T47D (cell line): ENCODE measurements at regions not wholly inside any gene's neighbourhood (a gene's known extent, or its start where the extent isn't known, plus 50 kb on each side); places are given as distances from the start of the nearest gene placed in this dataset.
A peak's percentile ranks its signal among the peaks of the same experiment; 100 is the strongest.
"Not testable (repeated sequence)": the region's sequence is repeated elsewhere in the genome, so short reads cannot be mapped to it uniquely, and the experiment has no call there.

Experiments used
- DNase-seq, 2 experiments: peaks; one replicate each; pipeline versions ENCODE4 v3.0.0 to v3.0.0-alpha.2; 2011 to 2012; ENCODE audit warnings: low read depth in 1 of 2, low spot score in 1 of 2
- JUND ChIP-seq: IDR thresholded peaks from 2 replicates; pipeline ENCODE4 v1.6.1; 2012; ENCODE audit warnings: low read depth
- in situ Hi-C: cut with HindIII; loops from 2 replicates; pipeline ENCODE4 v1.10.0; 2016; ENCODE audit warnings: low sequenced_read_pairs, low pct_unique_long_range_greater_than_20kb

DNA sequence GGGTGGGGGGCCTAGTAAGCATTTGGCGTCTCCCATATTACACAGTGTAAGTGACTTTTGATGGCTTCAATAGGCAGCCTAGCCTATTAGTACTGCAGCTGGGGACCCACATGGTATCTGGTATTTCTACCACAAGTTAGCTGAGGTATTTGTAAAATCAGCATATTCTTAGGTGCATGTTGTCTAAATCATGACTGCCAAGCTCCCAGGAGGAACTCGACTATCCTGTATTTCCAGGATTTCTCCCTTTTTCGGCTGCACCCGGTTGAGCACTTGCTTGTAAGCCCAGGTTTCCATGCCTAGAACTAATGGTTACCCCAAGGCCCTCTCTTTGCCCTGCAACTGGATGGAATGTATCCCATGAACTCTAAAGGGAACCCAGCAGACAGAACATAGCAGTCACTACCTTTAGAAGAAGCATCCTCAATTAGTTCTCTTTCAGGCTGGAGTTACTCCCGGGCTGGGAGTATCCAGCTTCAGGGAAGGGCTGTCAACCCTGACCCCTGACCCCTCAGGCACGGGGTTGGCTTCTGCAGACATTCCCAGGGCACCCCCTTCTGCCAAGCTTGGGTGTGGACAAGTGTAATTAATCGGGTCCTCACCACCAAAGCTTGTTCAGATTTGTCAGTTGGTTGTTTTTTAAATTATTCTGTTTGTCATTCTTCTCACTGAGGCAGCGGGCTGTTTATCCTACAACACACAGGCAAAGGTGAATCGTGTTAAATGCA lies 90.3 kb upstream of the PARD3 start:
- peak in 1 of 2 experiments; percentile 41 for DNase-seq
- in situ Hi-C loops = no loop called here
- no peak for TF ChIP-seq JUND

DNA sequence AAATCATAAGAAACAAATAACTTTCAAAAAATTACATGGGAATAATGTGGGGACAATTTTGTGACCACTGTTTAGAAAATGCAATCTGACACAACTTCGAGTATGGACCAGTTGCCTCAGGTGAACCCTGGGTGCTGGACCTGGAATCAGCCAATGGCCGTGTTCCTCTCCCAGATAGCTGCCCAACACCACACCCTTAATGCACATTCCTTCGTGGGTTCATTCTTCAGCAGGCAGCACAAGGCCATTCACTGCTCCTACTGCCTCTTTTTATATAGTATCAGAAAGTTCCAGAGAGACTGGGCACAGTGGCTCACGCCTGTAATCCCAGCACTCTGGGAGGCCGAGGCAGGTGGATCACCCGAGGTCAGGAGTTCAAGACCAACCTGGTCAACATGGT lies 89.1 kb upstream of the PARD3 start:
- no peak for TF ChIP-seq JUND
- in situ Hi-C loops = no loop called here
- no peak for DNase-seq

DNA sequence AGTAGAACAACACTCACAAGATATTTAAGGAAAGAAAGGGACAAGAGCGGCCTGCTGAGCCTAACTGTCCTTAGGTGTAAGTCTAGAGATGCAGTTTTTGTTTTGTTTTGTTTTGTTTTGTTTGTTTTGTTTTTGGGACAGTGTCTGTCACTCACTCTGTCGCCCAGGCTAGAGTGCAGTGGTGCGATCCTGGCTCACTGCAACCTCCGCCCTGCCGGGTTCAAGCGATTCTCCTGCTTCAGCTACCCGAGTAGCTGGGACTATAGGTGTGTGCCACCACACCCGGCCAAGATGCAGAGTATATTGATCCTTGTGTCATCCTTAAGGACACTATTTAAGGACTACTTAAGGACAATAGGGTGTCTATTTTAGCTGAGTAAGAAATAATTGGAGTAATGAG lies 84.1 kb upstream of the PARD3 start:
- in situ Hi-C loops = no loop called here
- no peak for TF ChIP-seq JUND
- DNase-seq = no peak

DNA sequence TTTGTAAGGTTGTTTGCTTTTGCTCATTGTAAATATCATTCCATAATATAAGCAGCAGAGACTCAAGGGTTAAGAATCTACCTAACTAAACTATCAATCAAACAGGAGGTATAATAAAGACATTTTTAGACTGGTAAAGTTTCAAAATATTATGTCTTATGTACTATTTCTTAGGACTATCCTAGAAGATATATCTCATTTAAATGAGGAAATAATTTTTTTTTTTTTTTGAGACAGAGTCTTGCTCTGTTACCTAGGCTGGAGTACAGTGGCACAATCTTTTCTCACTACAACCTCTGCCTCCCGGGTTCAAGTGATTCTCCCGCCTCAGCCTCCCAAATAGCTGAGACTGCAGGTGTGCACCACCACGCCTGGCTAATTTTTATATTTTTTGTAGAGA lies 80.9 kb upstream of the PARD3 start:
- TF ChIP-seq JUND = no peak
- in situ Hi-C loops = no loop called here
- no peak for DNase-seq

DNA sequence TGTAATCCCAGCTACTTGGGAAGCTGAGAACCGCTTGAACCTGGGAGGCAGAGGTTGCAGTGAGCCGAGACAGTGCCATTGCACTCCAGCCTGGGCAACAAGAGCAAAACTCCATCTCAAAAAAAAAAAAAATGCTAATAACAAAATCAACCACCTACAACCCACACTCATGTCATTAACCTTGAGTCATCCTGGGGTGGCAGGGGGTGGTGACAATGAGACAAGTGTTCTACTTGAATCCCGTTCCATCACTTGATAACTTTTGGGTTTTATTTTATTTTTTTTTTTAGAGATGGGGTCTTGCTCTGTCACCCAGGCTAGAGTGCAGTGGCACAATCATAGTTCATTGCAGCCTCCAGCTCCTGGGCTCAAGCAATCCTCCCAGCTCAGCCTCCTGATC lies 80.0 kb upstream of the PARD3 start:
- in situ Hi-C loops, DNase-seq: not testable (repeated sequence)

DNA sequence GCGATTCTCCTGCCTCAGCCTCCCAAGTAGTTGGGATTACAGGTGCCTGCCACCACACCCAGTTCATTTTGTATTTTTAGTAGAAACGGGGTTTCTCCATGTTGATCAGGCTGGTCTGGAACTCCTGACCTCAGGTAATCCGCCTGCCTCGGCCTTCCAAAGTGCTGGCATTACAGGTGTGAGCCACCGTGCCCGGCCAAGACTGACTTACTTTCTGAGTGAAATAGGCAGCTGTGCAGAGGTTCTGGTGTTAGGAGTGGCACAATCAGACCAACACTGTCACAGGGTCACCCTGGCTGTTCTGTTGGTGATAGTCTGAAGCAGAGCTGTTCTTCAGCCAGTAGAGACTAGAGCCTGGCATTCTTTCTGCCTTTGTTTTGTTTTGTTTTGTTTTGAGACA lies 77.4 kb upstream of the PARD3 start:
- DNase-seq, in situ Hi-C loops: not testable (repeated sequence)

DNA sequence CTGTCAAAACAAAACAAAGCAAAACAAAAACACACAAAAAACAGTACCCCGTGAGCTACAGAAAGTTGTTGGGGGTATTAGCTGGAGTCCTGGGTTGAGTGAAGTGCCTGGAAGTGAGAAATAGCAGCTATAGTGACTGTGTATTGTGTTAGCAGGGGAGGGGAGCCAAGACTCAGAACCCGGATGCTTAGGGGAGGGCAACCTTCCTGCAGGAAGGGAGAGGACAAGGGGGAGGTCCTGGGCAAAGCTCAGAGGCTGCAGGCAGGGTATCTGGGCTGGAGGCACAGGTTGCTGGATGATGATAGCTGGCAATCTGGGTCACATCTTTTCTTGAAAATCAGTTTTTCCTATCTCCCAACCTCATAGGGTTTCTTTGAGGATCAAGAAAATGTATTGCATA lies 75.8 kb upstream of the PARD3 start:
- TF ChIP-seq JUND = no peak
- DNase-seq = no peak
- in situ Hi-C loops = no loop called here

DNA sequence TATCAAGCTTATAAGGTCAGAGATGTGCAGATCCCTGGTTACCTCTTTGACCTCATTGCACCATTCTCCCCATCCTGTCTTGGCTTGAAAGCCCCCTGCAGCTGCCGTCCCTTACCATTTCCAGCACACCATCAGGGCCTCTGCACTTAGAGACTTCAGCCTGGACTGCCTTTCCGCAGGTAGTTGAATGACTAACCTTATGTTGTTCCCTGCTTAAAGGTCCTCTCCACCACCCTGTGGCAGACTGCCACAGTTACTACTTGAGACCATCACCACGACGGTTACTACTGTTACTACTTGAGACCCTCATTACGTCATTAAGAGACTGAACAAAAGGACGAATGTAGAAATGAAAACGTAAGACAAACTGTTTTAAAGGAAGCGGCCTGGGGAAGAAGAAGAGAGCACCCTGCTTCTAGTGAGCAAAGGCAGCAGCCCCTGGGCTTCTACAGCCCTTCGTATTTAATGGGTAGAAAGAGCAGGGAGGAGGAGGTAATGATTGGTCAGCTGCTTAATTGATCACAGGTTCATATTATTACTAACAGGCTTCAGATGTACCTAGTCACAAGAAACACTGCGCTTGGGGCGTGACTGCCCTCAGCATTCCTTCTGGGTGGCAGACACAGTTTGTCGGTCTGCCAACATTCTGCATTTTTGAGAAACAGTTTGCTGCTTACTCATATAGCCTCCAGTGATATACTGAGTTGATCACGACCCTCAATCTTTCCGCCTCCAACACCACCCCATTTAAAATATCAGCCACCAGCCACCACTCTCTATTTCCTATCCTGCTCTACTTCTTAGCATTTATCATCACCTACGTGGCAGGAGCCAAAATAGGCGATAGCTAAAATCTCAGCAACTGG lies 74.1 kb upstream of the PARD3 start:
- in situ Hi-C loops = no loop called here
- no peak for DNase-seq
- no peak for TF ChIP-seq JUND

DNA sequence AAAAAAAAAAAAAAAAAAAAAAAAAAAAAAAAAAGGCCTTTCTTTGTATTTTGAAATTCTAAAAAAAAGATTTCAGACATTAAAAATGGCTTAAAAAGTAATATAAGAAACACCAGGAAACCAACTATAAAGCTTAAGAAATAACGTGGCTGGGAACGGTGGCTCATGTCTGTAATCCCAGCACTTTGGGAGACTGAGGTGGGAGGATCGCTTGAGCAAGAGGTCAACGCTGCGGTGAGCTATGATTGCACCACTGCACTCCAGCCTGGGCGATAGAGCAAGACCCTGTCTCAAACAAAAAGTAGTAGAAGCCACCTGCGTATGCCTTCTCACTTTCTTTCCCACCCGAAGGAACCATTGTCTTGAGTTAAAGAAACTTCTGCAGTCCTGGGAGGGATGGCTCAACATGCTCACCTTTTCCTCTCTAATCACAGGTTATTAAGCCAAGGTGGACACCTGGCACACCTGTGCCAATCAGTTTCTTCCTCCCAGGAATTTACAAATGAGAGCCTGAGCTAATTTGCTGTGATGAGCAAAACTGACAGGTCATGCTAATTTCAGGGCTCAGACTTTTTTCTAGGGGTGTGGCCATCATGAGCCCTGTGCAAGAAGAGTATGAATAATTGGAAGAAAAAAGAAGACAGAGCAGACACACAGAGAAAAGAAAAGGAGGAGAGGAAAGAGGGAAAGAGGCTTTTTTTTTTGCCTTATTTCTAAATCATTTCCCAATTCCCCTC lies 72.0 kb upstream of the PARD3 start:
- in situ Hi-C loops = no loop called here
- TF ChIP-seq JUND = no peak

DNA sequence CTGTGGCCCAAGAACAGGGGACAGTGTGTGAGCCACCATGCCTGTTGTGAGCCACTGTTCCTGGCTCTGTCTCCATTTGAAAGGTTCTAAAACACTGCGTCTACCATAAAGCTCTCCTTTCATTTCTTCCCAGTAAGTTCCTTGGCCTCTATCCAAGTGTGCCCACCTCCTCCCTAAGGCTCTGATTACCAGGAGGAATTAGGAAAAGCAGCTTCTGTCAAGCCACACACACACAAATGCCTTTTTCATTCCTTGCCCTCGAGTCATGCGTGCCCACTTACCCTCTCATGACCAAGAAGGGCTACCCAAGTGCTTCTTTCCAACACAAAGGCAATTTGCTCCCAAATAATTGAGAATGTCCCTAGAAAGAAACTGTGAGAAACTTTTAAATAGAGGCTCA lies 70.8 kb upstream of the PARD3 start:
- DNase-seq = no peak
- in situ Hi-C loops = no loop called here
- TF ChIP-seq JUND = no peak

More for the DNA sequence above, 72.0 kb upstream of the PARD3 start:
- no peak for DNase-seq

DNA sequence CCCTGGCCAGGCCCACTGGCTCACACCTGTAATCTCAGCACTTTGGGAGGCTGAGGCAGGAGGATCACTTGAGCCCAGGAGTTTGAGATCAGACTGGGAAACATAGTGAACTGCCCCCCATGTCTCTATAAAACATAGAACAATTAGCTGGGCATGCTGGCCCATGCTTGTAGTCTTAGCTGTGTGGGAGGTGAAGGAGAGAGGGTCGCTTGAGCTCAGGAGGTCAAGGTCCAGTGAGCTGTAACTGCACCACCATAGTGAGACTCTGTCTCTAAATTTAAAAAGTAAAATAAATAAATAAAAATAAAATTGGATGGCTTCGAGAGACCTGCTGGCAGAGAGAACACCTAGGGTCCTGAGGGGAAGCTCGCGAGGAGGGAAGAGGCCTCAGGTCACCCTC lies 69.9 kb upstream of the PARD3 start:
- TF ChIP-seq JUND = no peak
- no peak for DNase-seq
- in situ Hi-C loops = no loop called here

DNA sequence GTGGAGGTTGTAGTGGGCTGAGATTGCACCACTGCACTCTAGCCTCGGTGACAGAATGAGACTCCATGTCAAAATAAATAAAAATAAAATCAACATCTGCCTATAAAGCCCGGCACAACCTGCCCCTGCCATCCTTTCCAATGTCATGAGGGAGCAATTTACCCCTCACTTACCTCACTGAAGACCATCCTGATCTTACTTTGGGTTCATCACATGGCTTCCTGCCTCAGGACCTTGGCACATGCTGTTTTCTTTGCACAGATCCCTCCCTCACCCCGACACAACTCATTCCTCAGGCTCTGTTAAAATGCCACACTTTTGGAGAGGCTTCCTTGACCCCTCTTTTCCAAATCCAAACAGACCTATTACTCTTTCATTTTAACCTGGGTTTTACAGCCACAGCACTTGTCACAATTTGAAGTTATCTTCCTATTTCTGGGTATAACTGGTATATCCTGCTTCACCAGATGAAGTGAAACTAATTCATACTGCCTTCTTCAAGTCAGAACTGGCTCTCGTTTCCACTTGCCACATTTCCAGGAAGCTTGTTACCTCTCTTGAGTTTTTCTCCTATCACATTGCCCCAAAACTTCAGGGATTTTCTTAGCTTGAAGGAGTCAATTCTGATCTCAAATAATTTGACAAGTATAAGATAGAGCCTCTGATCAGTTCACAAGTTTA lies 69.3 kb upstream of the PARD3 start:
- TF ChIP-seq JUND = no peak
- peak in 1 of 2 experiments; percentile 50 for DNase-seq
- in situ Hi-C loops = no loop called here
